Spleen (tissue), 11 donors: ENCODE measurements at regions not wholly inside any gene's neighbourhood (a gene's known extent, or its start where the extent isn't known, plus 50 kb on each side); places are given as distances from the start of the nearest gene placed in this dataset.

Source experiments
- DNase-seq: peaks from one replicate; pipeline ENCODE4 v3.0.0-alpha.2; 2020
- H3K27ac ChIP-seq, 8 donors: fragments of 200-600 bp; sonication (generic) in 7 of 8; 1 replicate in 4 of 8; 2 replicates in 4 of 8; pipeline versions ENCODE4 v1.5.0 to v1.8.0; 2016 to 2021; ENCODE audit warnings: inconsistent platforms in 4 of 8, mild to moderate bottlenecking in 4 of 8, moderate library complexity in 1 of 8
- H3K27me3 ChIP-seq, 7 donors: fragments of 200-600 bp; sonication (generic) in 6 of 7; replicated peaks in 1 of 7; 1 replicate in 4 of 7; 2 replicates in 3 of 7; pipeline versions ENCODE4 v1.5.0 to v1.8.0; 2016 to 2021; ENCODE audit warnings: inconsistent platforms in 3 of 7, mild to moderate bottlenecking in 1 of 7
- H3K36me3 ChIP-seq, 6 donors: fragments of 200-600 bp; sonication (generic) in 5 of 6; 1 replicate in 4 of 6; 2 replicates in 2 of 6; pipeline versions ENCODE4 v1.5.0 to v1.8.0; 2016 to 2021; ENCODE audit warnings: inconsistent platforms in 2 of 6
- H3K4me1 ChIP-seq, 6 donors: fragments of 200-600 bp; sonication (generic) in 5 of 6; 1 replicate in 3 of 6; 2 replicates in 3 of 6; pipeline versions ENCODE4 v1.5.0 to v1.8.0; 2016 to 2021; ENCODE audit warnings: inconsistent platforms in 3 of 6
- H3K4me3 ChIP-seq, 8 donors: fragments of 200-600 bp; sonication (generic) in 7 of 8; 1 replicate in 4 of 8; 2 replicates in 4 of 8; pipeline versions ENCODE4 v1.5.0 to v1.8.0; 2016 to 2021; ENCODE audit warnings: inconsistent platforms in 4 of 8, mild to moderate bottlenecking in 4 of 8, moderate library complexity in 2 of 8
- H3K9me3 ChIP-seq, 8 donors: fragments of 200-600 bp; sonication (generic) in 7 of 8; 1 replicate in 4 of 8; 2 replicates in 4 of 8; pipeline versions ENCODE4 v1.5.0 to v1.8.0; 2016 to 2021; ENCODE audit warnings: inconsistent platforms in 4 of 8
- CTCF ChIP-seq, 11 experiments: fragments of 200-600 bp in 7 of 11; fragments of 450-650 bp in 4 of 11; sonication (generic) in 4 of 11; IDR thresholded peaks in 8 of 11; conservative IDR thresholded peaks in 3 of 11; 1 replicate in 7 of 11; 2 replicates in 4 of 11; pipeline versions ENCODE4 v1.4.0 to v1.8.0; 2016 to 2021; ENCODE audit warnings: antibody characterized with exemption in 11 of 11, inconsistent platforms in 4 of 11, mild to moderate bottlenecking in 1 of 11
- POLR2A ChIP-seq, 3 donors: fragments of 450-650 bp; IDR thresholded peaks; one replicate each; pipeline ENCODE4 v1.5.1; 2017; ENCODE audit warnings: antibody characterized with exemption in 3 of 3, mild to moderate bottlenecking in 1 of 3
- POLR2AphosphoS5 ChIP-seq, 3 donors: sonication (generic); formaldehyde crosslinking; IDR thresholded peaks; one replicate each; pipeline ENCODE4 v1.5.1; 2017; ENCODE audit warnings: antibody characterized with exemption in 3 of 3
- WGBS, 5 donors: extraction: QIAGEN DNeasy Blood & Tissue Kit in 3 of 5; methylation state at CpG; one replicate each; pipeline versions ENCODE4 v1.1.5 to v1.1.7; 2013 to 2018; 5-methylcytosine and 5-hydroxymethylcytosine counted together
- intact Hi-C: fragments of 100-400 bp; cut with DNase I; formaldehyde crosslinking; loops from one replicate; pipeline ENCODE4 v1.15.0; 2023; ENCODE audit warnings: low total_unique reads
- donor health status: healthy with polysubstance abuse.
- donor health status: DM: no; HTN: no; CAD: no; lungs with moderate emphysema.
- donor health status: DM: no; HTN: no; CAD: no.
- donor health status: Bipolar disorder and iron deficiency.
- donor health status: healthy.
- donor health status: DM: no; HTN: no; CAD: no.
- donor health status: DM: yes; HTN: yes; CAD: no.

- Histone ChIP-seq H3K4me3 (no peak overlapping the region), H3K27ac (no peak overlapping the region), H3K36me3 (no peaks in the 10 kb centered on the region), H3K9me3 (peaks cover 0 to 18% (median 6%) of the 10 kb centered on the region in 8 donors), H3K4me1 (no peaks in the 10 kb centered on the region), H3K27me3 (no peaks in the 10 kb centered on the region)
- no peak for TF ChIP-seq CTCF (IDR thresholded peaks at IDR 0.05 in 8 of 11, conservative IDR thresholded peaks at IDR 0.05 in 3 of 11)
- TF ChIP-seq POLR2AphosphoS5 (IDR thresholded peaks at IDR 0.05): no peak
- TF ChIP-seq POLR2A (IDR thresholded peaks at IDR 0.05): no peak
- WGBS, 5 donors: 72 to 85% (median 76%) methylated on average over 4 of the region's 4 CpGs
- intact Hi-C loops: no loop called here
- no peak for DNase-seq
These were observed 293.1 kb upstream of the KLHL29 start for GRCh38 chr2:23091900-23092299.

GRCh38 chr2:23092831-23093230 lies 292.1 kb upstream of the KLHL29 start:
- H3K27ac ChIP-seq: no peak overlapping the region
- DNase-seq: no peak
- WGBS, 5 donors: 53 to 72% (median 64%) methylated on average over 3 of the region's 3 CpGs

GRCh38 chr2:23093513-23093912 lies 291.5 kb upstream of the KLHL29 start:
- intact Hi-C loops: no loop called here
- 13 to 33% (median 19%) methylated on average over 1 of the region's 1 CpG for WGBS, 5 donors
- no peaks in the 10 kb centered on the region for H3K4me1 ChIP-seq
- no peaks in the 10 kb centered on the region for H3K27me3 ChIP-seq
- H3K27ac ChIP-seq: no peak overlapping the region
- no peak overlapping the region for H3K4me3 ChIP-seq
- H3K9me3 ChIP-seq: peaks cover 0 to 13% (median 5%) of the 10 kb centered on the region in 8 donors
- no peak for DNase-seq
- H3K36me3 ChIP-seq: no peaks in the 10 kb centered on the region
- TF ChIP-seq POLR2A (IDR thresholded peaks at IDR 0.05) (no peak), CTCF (IDR thresholded peaks at IDR 0.05 in 8 of 11, conservative IDR thresholded peaks at IDR 0.05 in 3 of 11) (no peak), POLR2AphosphoS5 (IDR thresholded peaks at IDR 0.05) (no peak)

More at GRCh38 chr2:23092831-23093230, 292.1 kb upstream of the KLHL29 start:
- H3K4me3 ChIP-seq: no peak overlapping the region
- H3K9me3 ChIP-seq: peaks cover 0 to 18% (median 6%) of the 10 kb centered on the region in 8 donors
- intact Hi-C loops: no loop called here
- TF ChIP-seq POLR2A (IDR thresholded peaks at IDR 0.05) (no peak), CTCF (IDR thresholded peaks at IDR 0.05 in 8 of 11, conservative IDR thresholded peaks at IDR 0.05 in 3 of 11) (no peak), POLR2AphosphoS5 (IDR thresholded peaks at IDR 0.05) (no peak)
- no peaks in the 10 kb centered on the region for H3K4me1 ChIP-seq
- no peaks in the 10 kb centered on the region for H3K27me3 ChIP-seq
- no peaks in the 10 kb centered on the region for H3K36me3 ChIP-seq

- no peaks in the 10 kb centered on the region for H3K27me3 ChIP-seq
- H3K9me3 ChIP-seq: peaks cover 0 to 22% (median 13%) of the 10 kb centered on the region in 8 donors
- WGBS, 5 donors: 60 to 73% (median 65%) methylated on average over 3 of the region's 3 CpGs
- intact Hi-C loops: no loop called here
- no peak for DNase-seq
- H3K27ac ChIP-seq: no peak overlapping the region
- TF ChIP-seq POLR2A (IDR thresholded peaks at IDR 0.05): no peak
- TF ChIP-seq POLR2AphosphoS5 (IDR thresholded peaks at IDR 0.05): no peak
- no peak for TF ChIP-seq CTCF (IDR thresholded peaks at IDR 0.05 in 8 of 11, conservative IDR thresholded peaks at IDR 0.05 in 3 of 11)
- no peak overlapping the region for H3K4me3 ChIP-seq
- H3K4me1 ChIP-seq: no peaks in the 10 kb centered on the region
- no peaks in the 10 kb centered on the region for H3K36me3 ChIP-seq
These were observed 287.9 kb upstream of the KLHL29 start for GRCh38 chr2:23096906-23097602.
